Lower lobe of right lung (tissue), 2 donors: ENCODE measurements at regions not wholly inside any gene's neighbourhood (a gene's known extent, or its start where the extent isn't known, plus 50 kb on each side); places are given as distances from the start of the nearest gene placed in this dataset.

Experiments used
- ATAC-seq, 2 donors: fragments of 200-7000 bp; cut with Tn5 transposase; one replicate each; pipeline ENCODE4 v1.9.1; 2020 to 2022; ENCODE audit warnings: mild to moderate bottlenecking in 2 of 2, moderate library complexity in 2 of 2
- DNase-seq: peaks from one replicate; pipeline ENCODE4 v3.0.0-alpha.2; 2020
- H3K27ac ChIP-seq: fragments of 200-600 bp; one replicate; pipeline ENCODE4 v1.8.0; 2022
- H3K27me3 ChIP-seq: fragments of 200-600 bp; one replicate; pipeline ENCODE4 v1.8.0; 2022; ENCODE audit warnings: low read depth
- H3K36me3 ChIP-seq: fragments of 200-600 bp; one replicate; pipeline ENCODE4 v1.8.0; 2022; ENCODE audit warnings: mild to moderate bottlenecking
- H3K4me1 ChIP-seq: fragments of 200-600 bp; one replicate; pipeline ENCODE4 v1.8.0; 2022
- H3K4me3 ChIP-seq: fragments of 200-600 bp; one replicate; pipeline ENCODE4 v1.8.0; 2022; ENCODE audit warnings: mild to moderate bottlenecking
- H3K9me3 ChIP-seq: fragments of 200-600 bp; one replicate; pipeline ENCODE4 v1.8.0; 2022
- CTCF ChIP-seq: fragments of 200-600 bp; IDR thresholded peaks from one replicate; pipeline ENCODE4 v1.8.0; 2022; ENCODE audit warnings: antibody characterized with exemption, mild to moderate bottlenecking
- intact Hi-C: fragments of 100-400 bp; cut with DNase I; formaldehyde crosslinking; loops from one replicate; pipeline ENCODE4 v1.11.0; 2022
- donor health status: DM: no; HTN: yes; CAD: no; lungs with severe emphysema.

- DNase-seq (no peak), ATAC-seq (no peak)
- Histone ChIP-seq H3K4me3 (no peak overlapping the region), H3K36me3 (no peaks in the 10 kb centered on the region), H3K9me3 (no peaks in the 10 kb centered on the region), H3K27ac (no peak overlapping the region), H3K4me1 (no peaks in the 10 kb centered on the region), H3K27me3 (no peaks in the 10 kb centered on the region)
- intact Hi-C loops = no loop called here
- no peak for TF ChIP-seq CTCF
Observed at GRCh38 chr4:65968831-65969558, 298.7 kb upstream of the EPHA5 start.

GRCh38 chr4:65960751-65961150 is 290.5 kb upstream of the EPHA5 start:
- Histone ChIP-seq H3K4me1 (no peaks in the 10 kb centered on the region), H3K27ac (no peak overlapping the region), H3K9me3 (no peaks in the 10 kb centered on the region), H3K27me3 (no peaks in the 10 kb centered on the region), H3K4me3 (no peak overlapping the region), H3K36me3 (no peaks in the 10 kb centered on the region)
- intact Hi-C loops = no loop called here
- TF ChIP-seq CTCF = no peak
- no peak for DNase-seq
- ATAC-seq = no peak

GRCh38 chr4:65954416-65954815 is 284.1 kb upstream of the EPHA5 start:
- Histone ChIP-seq H3K4me1 (no peaks in the 10 kb centered on the region), H3K36me3 (no peaks in the 10 kb centered on the region), H3K27me3 (no peaks in the 10 kb centered on the region), H3K4me3 (no peak overlapping the region), H3K9me3 (no peaks in the 10 kb centered on the region), H3K27ac (no peak overlapping the region)
- no peak for ATAC-seq
- no peak for DNase-seq
- intact Hi-C loops = no loop called here
- no peak for TF ChIP-seq CTCF

- no peak for DNase-seq
- Histone ChIP-seq H3K9me3 (no peaks in the 10 kb centered on the region), H3K4me3 (no peak overlapping the region), H3K4me1 (no peaks in the 10 kb centered on the region), H3K36me3 (no peaks in the 10 kb centered on the region), H3K27ac (no peak overlapping the region), H3K27me3 (no peaks in the 10 kb centered on the region)
- no peak for TF ChIP-seq CTCF
- no peak for ATAC-seq
- intact Hi-C loops = no loop called here
Observed at GRCh38 chr4:65951177-65951576, 280.9 kb upstream of the EPHA5 start.

GRCh38 chr4:65943076-65943475 is 272.8 kb upstream of the EPHA5 start:
- no peaks in the 10 kb centered on the region for H3K27me3 ChIP-seq
- intact Hi-C loops = no loop called here
- H3K36me3 ChIP-seq = no peaks in the 10 kb centered on the region
- H3K4me1 ChIP-seq = no peaks in the 10 kb centered on the region
- DNase-seq (no peak), ATAC-seq (no peak)
- no peak overlapping the region for H3K27ac ChIP-seq
- no peaks in the 10 kb centered on the region for H3K9me3 ChIP-seq
- no peak overlapping the region for H3K4me3 ChIP-seq
- TF ChIP-seq CTCF = no peak
